Midbrain (tissue), 1 donor: ENCODE measurements at regions not wholly inside any gene's neighbourhood (a gene's known extent, or its start where the extent isn't known, plus 50 kb on each side); places are given as distances from the start of the nearest gene placed in this dataset.
"Not testable (repeated sequence)": the region's sequence is repeated elsewhere in the genome, so short reads cannot be mapped to it uniquely, and the experiment has no call there.

Source experiments
- DNase-seq: peaks from one replicate; lab custom pipeline; 2025; lab: John Stamatoyannopoulos, UW

- no peak for DNase-seq
Measured at GRCh38 chr7:112540839-112541577, 60.2 kb downstream of the LSMEM1 start.

- no peak for DNase-seq
Measured at GRCh38 chr7:112546723-112547513, 66.1 kb downstream of the LSMEM1 start.

- DNase-seq, result no peak
Measured at GRCh38 chr7:112547916-112548315, 67.1 kb downstream of the LSMEM1 start.

DNA sequence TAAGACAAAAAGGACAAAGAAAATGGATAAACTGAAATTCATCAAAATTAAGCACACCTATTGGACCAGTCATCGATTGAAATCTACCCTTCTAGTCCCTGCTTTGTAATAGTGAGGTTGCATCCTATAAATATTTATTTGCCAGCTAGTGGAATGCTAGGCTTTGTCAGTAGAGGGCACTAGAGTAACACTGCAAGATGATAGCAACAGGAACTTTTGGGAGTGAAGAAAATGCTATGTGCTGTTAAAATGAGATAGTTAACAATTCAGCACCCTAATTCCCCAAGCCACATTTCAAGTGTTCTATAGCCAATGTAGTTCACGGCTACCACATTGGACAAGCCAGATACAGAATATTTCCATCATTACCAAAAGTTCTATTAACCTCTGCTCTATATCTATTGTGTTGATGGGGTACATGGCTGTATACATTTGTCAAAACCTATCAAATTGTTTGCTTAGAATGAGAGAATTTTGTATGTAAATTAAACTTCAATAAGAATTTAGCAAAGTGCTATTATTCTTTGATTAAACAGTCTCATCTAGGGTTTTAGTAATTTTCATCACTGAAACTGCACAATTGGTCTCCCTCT is 69.8 kb downstream of the LSMEM1 start:
- DNase-seq, result peak; percentile 31

- DNase-seq, result not testable (repeated sequence)
Measured at GRCh38 chr7:112551521-112551920, 70.7 kb downstream of the LSMEM1 start.

DNA sequence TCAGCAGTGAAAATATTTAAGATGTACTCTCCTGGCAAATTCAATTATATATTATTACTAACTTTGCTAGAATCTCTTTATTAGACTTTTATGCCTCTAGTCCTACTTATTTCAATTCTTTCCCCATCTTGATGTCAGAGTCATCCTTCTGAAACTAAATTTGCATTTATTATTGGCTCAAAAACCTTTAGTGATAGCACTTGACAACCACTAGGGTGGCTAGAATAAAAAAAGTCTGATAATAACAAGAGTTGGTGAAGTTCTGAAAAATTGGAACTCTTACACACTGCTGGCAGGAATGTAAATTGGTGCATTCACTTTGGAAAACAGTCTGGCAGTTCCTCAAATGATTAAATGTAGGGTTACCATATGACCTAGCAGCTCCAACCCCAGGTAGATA is 73.8 kb downstream of the LSMEM1 start:
- DNase-seq, result no peak

DNA sequence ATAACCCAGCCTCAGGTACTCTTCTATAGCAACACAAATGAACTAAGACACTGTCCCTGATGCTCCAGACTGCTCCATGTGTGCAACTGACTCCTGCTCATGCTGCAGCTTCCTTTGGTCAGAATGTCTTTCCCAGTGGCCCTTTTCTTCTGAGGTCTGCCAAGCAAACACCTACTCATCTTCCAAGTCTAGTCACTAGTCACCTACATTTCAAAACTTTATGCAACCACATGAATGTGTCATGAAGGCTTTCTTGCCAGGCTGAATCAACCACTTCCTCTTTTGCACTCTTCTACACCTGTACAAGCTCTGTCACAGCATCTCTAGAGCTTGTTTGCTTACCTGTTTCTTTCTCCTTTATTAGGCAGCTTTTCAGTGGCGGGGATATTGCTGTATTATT is 75.8 kb downstream of the LSMEM1 start:
- no peak for DNase-seq

DNA sequence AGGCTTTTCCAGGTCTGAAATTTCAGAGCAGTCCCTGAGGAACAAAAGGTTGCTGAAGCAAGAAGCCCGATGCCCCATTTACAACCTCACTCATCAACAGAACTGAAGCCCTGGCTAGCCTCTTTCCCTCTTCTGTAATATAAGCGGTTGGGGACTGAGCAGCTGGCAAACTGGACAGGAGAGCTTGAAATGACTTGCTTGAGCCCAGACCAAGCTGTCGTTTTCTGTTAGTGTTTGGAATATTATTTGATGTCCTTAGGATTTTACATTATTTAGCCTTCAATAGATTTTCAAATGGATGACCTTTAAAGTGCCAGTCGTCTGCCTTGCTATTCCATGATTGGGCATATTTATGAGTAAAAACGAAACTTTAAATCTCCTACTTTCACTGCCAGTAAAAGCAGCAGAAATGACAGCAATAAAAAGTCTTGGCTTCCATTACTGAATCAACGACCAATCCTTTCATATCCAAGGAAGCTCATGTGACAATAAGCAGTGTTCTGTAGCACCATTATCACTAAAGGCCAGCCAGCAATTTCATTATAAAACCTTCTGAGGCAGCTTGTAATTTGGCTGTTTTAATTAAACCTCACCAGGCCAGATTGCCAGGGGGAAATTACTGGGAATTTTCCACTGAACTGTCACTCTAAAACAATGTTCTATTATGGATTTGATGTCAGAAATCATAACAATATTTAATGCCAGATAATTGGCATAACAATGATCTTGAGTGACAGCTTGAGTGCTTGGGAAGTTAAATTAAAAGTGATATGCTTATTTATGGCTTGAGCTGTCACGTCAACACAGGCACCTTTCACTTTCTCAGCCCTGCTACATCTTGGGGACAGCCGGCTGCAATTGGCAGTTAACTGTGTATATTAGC is 85.9 kb downstream of the LSMEM1 start:
- no peak for DNase-seq

- no peak for DNase-seq
Measured at GRCh38 chr7:112567388-112567787, 86.6 kb downstream of the LSMEM1 start.

DNA sequence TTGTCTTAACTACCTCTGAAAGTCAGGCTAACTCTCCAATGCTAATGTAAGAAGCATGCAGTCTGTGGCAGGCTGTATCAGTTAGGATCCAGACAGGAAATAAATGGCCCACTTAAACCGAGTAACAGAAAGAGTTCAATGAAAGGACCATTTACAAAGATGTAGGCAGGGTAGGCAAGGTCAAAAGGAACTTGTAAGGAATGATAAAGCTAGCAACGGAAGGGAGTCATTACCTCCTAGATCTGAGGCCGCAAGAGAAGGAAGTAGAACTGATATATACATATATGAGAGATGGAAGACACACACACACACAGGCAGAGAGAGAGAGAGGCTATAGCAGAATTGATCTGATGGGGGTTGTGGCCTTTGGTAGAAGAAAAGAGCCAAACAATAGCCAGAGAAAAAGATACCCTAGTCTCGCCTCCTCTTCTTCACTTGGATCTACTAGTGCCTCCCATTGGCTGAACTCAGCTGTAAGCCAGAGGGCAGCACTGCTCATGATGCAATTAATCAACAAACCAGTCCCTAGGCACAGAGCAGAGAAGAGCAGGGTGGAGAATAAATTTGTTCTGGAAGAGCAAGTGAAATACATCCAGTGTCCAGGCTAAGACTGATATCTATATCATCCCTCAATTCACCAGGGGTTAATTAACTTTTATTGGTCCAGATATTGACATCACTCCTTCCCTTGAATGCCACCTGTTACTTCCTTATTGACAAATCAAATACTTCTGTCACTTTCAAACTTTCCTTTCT is 91.2 kb downstream of the LSMEM1 start:
- no peak for DNase-seq

- no peak for DNase-seq
Measured at GRCh38 chr7:112572669-112573301, 92.0 kb downstream of the LSMEM1 start.

DNA sequence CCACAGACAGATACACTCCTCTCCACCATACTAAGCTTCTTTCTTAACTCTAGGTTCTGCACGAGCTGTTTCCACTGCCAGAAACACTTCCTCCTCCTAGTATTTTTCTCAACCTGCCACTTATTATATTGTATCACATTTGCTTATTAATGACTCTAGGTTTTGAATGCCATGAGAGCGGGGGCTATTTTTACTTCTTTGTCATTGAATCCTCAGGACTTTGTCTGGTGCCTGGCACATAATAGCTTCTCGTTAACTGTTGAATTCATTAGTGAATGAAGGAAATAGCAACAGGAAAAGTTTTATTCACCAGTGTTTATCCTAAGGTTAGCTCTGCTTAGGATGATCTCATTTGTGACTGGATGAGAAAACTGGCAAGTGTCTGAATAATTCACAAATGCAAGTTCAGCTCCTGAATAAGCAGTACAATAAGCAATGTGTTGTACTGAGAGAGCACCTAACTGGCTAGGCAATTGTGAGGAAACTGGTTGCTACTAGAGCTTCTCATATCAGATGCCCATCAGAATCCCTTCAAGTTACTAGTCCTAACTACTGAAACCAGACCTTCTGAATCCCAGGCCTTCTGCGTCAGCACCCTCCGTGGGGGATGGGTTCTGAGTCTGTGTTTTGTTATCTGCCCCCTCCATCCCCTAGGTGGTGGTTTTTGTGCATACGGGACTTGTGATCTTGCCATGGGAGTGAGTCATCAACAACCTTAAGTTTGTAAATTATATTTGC is 92.7 kb downstream of the LSMEM1 start:
- DNase-seq, result no peak

DNA sequence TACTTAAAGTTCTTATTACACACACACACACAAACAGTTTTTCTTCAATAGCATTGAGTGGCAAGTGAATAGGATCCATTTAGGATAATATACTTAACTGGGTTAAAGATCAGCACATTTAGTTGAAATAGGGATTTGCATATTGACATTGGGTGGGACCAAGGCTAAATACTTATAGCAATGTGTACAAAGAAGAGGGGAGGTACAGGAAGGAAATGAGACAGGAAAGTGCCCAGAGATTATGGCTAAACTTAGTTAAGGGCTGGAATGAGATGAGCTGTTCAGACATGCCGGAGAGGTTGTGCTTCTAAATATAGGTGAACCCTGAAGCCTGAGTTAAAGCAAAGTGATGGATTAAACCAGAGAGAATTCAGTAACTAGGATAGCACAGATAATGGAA is 95.1 kb downstream of the LSMEM1 start:
- no peak for DNase-seq

DNA sequence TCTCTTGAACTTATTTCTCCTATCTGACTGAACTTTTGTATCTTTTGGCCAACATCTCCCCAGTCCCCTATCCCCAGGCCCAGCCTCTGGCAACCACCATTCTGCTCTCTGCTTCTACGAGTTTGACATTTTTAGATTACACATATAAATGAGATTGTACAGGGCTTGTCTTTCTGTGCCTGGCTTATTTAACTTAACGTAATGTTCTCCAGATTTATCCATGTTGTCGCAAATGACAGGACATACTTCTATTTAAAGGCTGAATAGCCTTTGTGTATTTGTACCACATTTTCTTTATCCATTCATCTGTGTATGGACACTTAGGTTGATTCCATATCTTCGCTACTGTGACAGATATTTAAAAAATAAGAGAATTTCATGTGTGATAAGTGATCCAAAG is 98.6 kb downstream of the LSMEM1 start:
- DNase-seq, result no peak

- no peak for DNase-seq
Measured at GRCh38 chr7:112580717-112581435, 100.1 kb downstream of the LSMEM1 start.

DNA sequence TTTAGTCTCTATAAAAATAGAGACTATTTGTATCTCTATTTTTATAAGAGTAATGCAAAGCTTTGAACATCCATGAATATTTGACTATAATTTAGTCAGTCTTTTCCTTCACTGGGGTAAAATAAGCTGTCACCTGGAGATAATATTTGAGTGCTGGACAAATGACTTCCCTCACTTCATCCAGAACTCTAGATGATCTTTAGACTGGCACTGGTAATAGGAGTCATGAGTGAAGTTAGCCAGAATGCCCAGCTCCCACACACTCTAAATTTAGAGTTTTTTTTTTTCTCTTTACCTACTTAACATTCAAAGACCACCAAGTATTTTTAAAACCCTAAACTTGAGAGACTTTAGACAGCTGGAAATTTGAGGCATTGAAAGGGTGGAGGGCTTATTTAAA is 100.7 kb downstream of the LSMEM1 start:
- DNase-seq, result no peak

DNA sequence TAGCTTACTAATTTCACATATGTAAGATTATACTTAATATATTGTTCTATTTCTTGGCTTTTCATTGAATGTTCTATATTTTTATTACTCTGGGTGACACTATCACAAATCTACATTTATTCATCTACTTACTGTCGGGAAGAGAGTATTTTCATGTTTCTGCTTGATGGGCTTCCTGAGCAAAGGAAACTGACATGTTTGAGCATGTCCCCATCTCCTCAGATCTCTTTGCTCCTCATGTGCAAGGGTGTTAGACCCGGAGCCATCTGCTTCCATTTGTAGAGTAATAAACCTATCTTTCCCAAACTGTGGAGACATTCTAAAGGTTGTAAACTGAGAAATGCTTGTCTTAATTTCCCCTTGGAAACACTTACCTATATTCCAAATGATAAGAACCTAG is 103.5 kb downstream of the LSMEM1 start:
- no peak for DNase-seq

DNA sequence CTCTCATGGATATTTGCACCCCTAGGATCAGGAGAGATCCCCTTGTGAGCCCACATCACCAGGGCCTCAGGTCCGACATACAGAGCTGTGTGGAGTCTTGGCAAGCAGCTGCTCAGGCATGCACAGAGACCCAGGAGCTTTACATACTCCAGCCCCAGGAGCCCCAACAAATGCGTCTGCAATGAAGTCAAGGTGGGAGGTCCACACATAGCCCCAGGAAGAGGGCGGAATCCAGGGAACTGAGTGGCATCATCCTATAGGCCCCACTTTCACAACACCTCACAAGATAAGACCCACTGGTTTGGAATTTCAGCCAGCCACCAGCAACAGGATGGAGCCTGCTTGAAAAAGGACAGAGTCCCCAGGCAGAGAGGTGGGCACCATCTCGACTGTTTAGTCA is 106.7 kb downstream of the LSMEM1 start:
- DNase-seq, result no peak

DNA sequence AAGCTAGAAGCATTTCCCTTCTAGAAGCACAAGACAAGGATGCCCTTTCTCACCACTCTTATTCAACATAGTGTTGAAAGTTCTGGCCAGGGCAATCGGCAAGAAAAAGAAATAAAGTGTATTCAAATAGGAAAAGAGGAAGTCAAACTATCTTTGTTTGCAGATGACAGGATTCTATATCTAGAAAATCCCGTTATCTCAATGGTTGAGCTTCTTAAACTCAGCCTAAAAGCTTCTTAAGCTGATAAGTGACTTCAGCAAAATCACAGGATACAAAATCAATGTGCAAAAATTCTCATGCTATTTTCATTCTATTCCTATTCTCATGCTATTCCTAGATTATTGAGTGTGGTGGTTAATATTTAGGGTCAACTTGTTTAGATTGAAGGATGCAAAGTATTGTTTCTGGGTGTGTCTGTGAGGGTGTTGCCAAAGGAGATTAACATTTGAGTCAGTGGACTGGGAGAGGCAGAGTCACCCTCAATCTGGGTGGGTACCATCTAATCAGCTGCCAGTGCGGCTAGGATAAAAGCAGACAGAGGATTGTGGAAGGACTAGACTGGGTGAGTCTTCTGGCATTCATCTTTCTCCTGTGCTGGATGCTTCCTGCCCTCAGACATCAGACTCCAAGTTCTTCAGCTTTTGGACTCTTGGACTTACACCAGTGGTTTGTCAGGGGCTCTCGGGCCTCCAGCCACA is 111.9 kb downstream of the LSMEM1 start:
- not testable (repeated sequence) for DNase-seq
